ENCODE measurements at regions not wholly inside any gene's neighbourhood (a gene's known extent, or its start where the extent isn't known, plus 50 kb on each side); places are given as distances from the start of the nearest gene placed in this dataset.
A peak's percentile ranks its signal among the peaks of the same experiment; 100 is the strongest.

- Histone ChIP-seq H3K36me3 (no peaks in the 10 kb centered on the region), H3K4me1 (no peaks in the 10 kb centered on the region), H3K27ac (no peak overlapping the region), H3K4me3 (no peak overlapping the region), H3K27me3 (peaks cover 8% of the 10 kb centered on the region), H3K9me3 (no peaks in the 10 kb centered on the region)
- TF ChIP-seq CTCF (IDR thresholded peaks at IDR 0.05) (no peak), POLR2AphosphoS5 (IDR thresholded peaks at IDR 0.05) (no peak), EP300 (IDR thresholded peaks at IDR 0.05) (no peak), POLR2A (IDR thresholded peaks at IDR 0.05) (no peak)
- DNase-seq (ENCODE audit: low spot score in 2 of 2): peak; percentile 17 to 37
- 86% methylated on average over 7 of the region's 7 CpGs for WGBS
Observed at GRCh38 chr1:47697616-47698335, 259.9 kb downstream of the FOXD2 start.

GRCh38 chr1:47699492-47700235 is 261.8 kb downstream of the FOXD2 start:
- DNase-seq (ENCODE audit: low spot score in 2 of 2): no peak
- no peak overlapping the region for H3K4me3 ChIP-seq
- WGBS: 85% methylated on average over 5 of the region's 5 CpGs
- no peaks in the 10 kb centered on the region for H3K36me3 ChIP-seq
- TF ChIP-seq POLR2AphosphoS5 (IDR thresholded peaks at IDR 0.05) (no peak), CTCF (IDR thresholded peaks at IDR 0.05) (no peak), EP300 (IDR thresholded peaks at IDR 0.05) (no peak)
- H3K27me3 ChIP-seq: no peaks in the 10 kb centered on the region
- H3K27ac ChIP-seq: no peak overlapping the region
- H3K4me1 ChIP-seq: peaks cover 9% of the 10 kb centered on the region
- no peaks in the 10 kb centered on the region for H3K9me3 ChIP-seq

GRCh38 chr1:47701283-47701682 is 263.4 kb downstream of the FOXD2 start:
- no peak for DNase-seq (ENCODE audit: low spot score in 2 of 2)
- H3K4me3 ChIP-seq: no peak overlapping the region
- peaks cover 3% of the 10 kb centered on the region for H3K27me3 ChIP-seq
- H3K36me3 ChIP-seq: no peaks in the 10 kb centered on the region
- H3K9me3 ChIP-seq: no peaks in the 10 kb centered on the region
- WGBS: 91% methylated on average over 2 of the region's 2 CpGs
- peaks cover 9% of the 10 kb centered on the region for H3K4me1 ChIP-seq
- no peak overlapping the region for H3K27ac ChIP-seq
- TF ChIP-seq POLR2A (IDR thresholded peaks at IDR 0.05): no peak
- TF ChIP-seq EP300 (IDR thresholded peaks at IDR 0.05): no peak
- no peak for TF ChIP-seq POLR2AphosphoS5 (IDR thresholded peaks at IDR 0.05)
- TF ChIP-seq CTCF (IDR thresholded peaks at IDR 0.05): no peak

GRCh38 chr1:47701741-47702515 is 264.1 kb downstream of the FOXD2 start:
- H3K27me3 ChIP-seq: peaks cover 7% of the 10 kb centered on the region
- TF ChIP-seq CTCF (IDR thresholded peaks at IDR 0.05): no peak
- TF ChIP-seq EP300 (IDR thresholded peaks at IDR 0.05): no peak
- H3K27ac ChIP-seq: no peak overlapping the region
- no peak for DNase-seq (ENCODE audit: low spot score in 2 of 2)
- H3K9me3 ChIP-seq: no peaks in the 10 kb centered on the region
- H3K4me1 ChIP-seq: peaks cover 9% of the 10 kb centered on the region
- H3K4me3 ChIP-seq: no peak overlapping the region
- H3K36me3 ChIP-seq: no peaks in the 10 kb centered on the region
- WGBS: 87% methylated on average over 9 of the region's 9 CpGs

Data from suprapubic skin (tissue), 4 donors.